ENCODE measurements at regions not wholly inside any gene's neighbourhood (a gene's known extent, or its start where the extent isn't known, plus 50 kb on each side); places are given as distances from the start of the nearest gene placed in this dataset.

- FAIRE-seq (no peak), DNase-seq (ENCODE audit: extremely low read depth in 1 of 4, low spot score in 3 of 4) (no peak), ATAC-seq (no peak)
- H3K79me2 ChIP-seq (ENCODE audit: control insufficient read depth, insufficient read depth, low read length), result no peaks in the 10 kb centered on the region
- H4K20me1 ChIP-seq (replicated peaks; ENCODE audit: control insufficient read depth, insufficient read depth, low read length), result 0 out of 2 replicates have a peak, but pooled peaks cover 2% of the 10 kb centered on the region
- no peak overlapping the region for H3K4me2 ChIP-seq (ENCODE audit: insufficient read depth, low read length)
- WGBS (ENCODE audit: insufficient coverage, low coverage, missing lambda C conversion rate), result under 1% methylated on average over 8 of the region's 8 CpGs
- no peak for TF ChIP-seq SIX5 (IDR thresholded peaks at IDR 0.05; ENCODE audit: borderline replicate concordance in 1 of 2, insufficient read depth in 1 of 2, low read depth in 1 of 2, low read length in 2 of 2)
- no peak for TF ChIP-seq RBFOX2 (IDR thresholded peaks at IDR 0.05; ENCODE audit: low read depth, low read length)
- TF ChIP-seq ZNF780A (CRISPR knock-in tag; IDR thresholded peaks at IDR 0.05), result no peak
- H3K4me3 ChIP-seq, result no peak overlapping the region
- intact Hi-C loops (cut with micrococcal nuclease) (no loop called here), in situ Hi-C loops (cut with MboI) (no loop called here)
- H3K9me3 ChIP-seq (replicated peaks; ENCODE audit: control insufficient read depth, insufficient read depth, low read depth, low read length), result no peaks in the 10 kb centered on the region
- H2AFZ ChIP-seq (ENCODE audit: low read depth, low read length), result no peak overlapping the region
- H3K27ac ChIP-seq (ENCODE audit: extremely low read depth, low read depth, low read length), result no peak overlapping the region
- H3K27me3 ChIP-seq (ENCODE audit: control insufficient read depth in 2 of 2, insufficient read depth in 2 of 2, low read length in 2 of 2), result peaks cover 5 to 36% of the 10 kb centered on the region in 2 experiments; a peak in 3 of 5 replicates
- no peak overlapping the region for H3K9ac ChIP-seq (ENCODE audit: insufficient read depth in 1 of 2, low read depth in 2 of 2, low read length in 2 of 2)
- POLR2A ChIA-PET, result interaction anchor here (1.1 kb wide), 1 partner anchor 79 kb away, joined by 3 read pairs; no protein-coding TSS in a partner anchor
- no peaks in the 10 kb centered on the region for H3K36me3 ChIP-seq (ENCODE audit: control insufficient read depth, insufficient read depth, low read length)
- BruUV-seq (replicated peaks), result no TSS peak
- H3K4me1 ChIP-seq (replicated peaks in 1 of 2; ENCODE audit: control insufficient read depth in 2 of 2, insufficient read depth in 2 of 2, low read length in 2 of 2), result no peaks in the 10 kb centered on the region
- CTCF ChIA-PET (ENCODE audit: low intra/inter-chr PET ratio), result no interaction called here
- H3K9me1 ChIP-seq (ENCODE audit: control insufficient read depth, insufficient read depth, low read length), result no peaks in the 10 kb centered on the region
Observed at GRCh38 chr11:119896387-119897045, 167.5 kb upstream of the NECTIN1 start.

GRCh38 chr11:119895981-119896380 lies 167.0 kb upstream of the NECTIN1 start:
- CTCF ChIA-PET (ENCODE audit: low intra/inter-chr PET ratio), result no interaction called here
- H4K20me1 ChIP-seq (replicated peaks; ENCODE audit: control insufficient read depth, insufficient read depth, low read length), result 0 out of 2 replicates have a peak, but pooled peaks cover 2% of the 10 kb centered on the region
- H3K4me1 ChIP-seq (replicated peaks in 1 of 2; ENCODE audit: control insufficient read depth in 2 of 2, insufficient read depth in 2 of 2, low read length in 2 of 2), result no peaks in the 10 kb centered on the region
- POLR2A ChIA-PET, result no interaction called here
- ATAC-seq (no peak), DNase-seq (ENCODE audit: extremely low read depth in 1 of 4, low spot score in 3 of 4) (no peak), FAIRE-seq (no peak)
- H3K27ac ChIP-seq (ENCODE audit: extremely low read depth, low read depth, low read length), result no peak overlapping the region
- no peak overlapping the region for H2AFZ ChIP-seq (ENCODE audit: low read depth, low read length)
- H3K9me1 ChIP-seq (ENCODE audit: control insufficient read depth, insufficient read depth, low read length), result no peaks in the 10 kb centered on the region
- peaks cover 7 to 40% of the 10 kb centered on the region in 2 experiments; a peak in 3 of 5 replicates for H3K27me3 ChIP-seq (ENCODE audit: control insufficient read depth in 2 of 2, insufficient read depth in 2 of 2, low read length in 2 of 2)
- intact Hi-C loops (cut with micrococcal nuclease), result no loop called here
- no TSS peak for BruUV-seq (replicated peaks)
- in situ Hi-C loops (cut with MboI), result no loop called here
- no peak overlapping the region for H3K4me2 ChIP-seq (ENCODE audit: insufficient read depth, low read length)
- no peaks in the 10 kb centered on the region for H3K36me3 ChIP-seq (ENCODE audit: control insufficient read depth, insufficient read depth, low read length)
- H3K9ac ChIP-seq (ENCODE audit: insufficient read depth in 1 of 2, low read depth in 2 of 2, low read length in 2 of 2), result no peak overlapping the region
- H3K9me3 ChIP-seq (replicated peaks; ENCODE audit: control insufficient read depth, insufficient read depth, low read depth, low read length), result no peaks in the 10 kb centered on the region
- 0% methylated on average over 1 of the region's 1 CpG for WGBS (ENCODE audit: insufficient coverage, low coverage, missing lambda C conversion rate)
- no peaks in the 10 kb centered on the region for H3K79me2 ChIP-seq (ENCODE audit: control insufficient read depth, insufficient read depth, low read length)
- H3K4me3 ChIP-seq, result no peak overlapping the region
- no peak for TF ChIP-seq NFIC (IDR thresholded peaks at IDR 0.05)
- no peak for TF ChIP-seq NONO (IDR thresholded peaks at IDR 0.05; ENCODE audit: low read depth in 2 of 2, low read length in 1 of 2)
- TF ChIP-seq TBP (optimal IDR thresholded peaks at IDR 0.05; ENCODE audit: low read depth, low read length), result no peak
- TF ChIP-seq ZNF644 (tag; IDR thresholded peaks at IDR 0.05; ENCODE audit: low read depth), result no peak
- TF ChIP-seq, protein P1, sequence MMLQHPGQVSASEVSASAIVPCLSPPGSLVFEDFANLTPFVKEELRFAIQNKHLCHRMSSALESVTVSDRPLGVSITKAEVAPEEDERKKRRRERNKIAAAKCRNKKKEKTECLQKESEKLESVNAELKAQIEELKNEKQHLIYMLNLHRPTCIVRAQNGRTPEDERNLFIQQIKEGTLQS (IDR thresholded peaks at IDR 0.05), result no peak
- TF ChIP-seq, protein P1 (CRISPR knock-in tag; conservative IDR thresholded peaks at IDR 0.05), result no peak
- TF ChIP-seq, protein P2, sequence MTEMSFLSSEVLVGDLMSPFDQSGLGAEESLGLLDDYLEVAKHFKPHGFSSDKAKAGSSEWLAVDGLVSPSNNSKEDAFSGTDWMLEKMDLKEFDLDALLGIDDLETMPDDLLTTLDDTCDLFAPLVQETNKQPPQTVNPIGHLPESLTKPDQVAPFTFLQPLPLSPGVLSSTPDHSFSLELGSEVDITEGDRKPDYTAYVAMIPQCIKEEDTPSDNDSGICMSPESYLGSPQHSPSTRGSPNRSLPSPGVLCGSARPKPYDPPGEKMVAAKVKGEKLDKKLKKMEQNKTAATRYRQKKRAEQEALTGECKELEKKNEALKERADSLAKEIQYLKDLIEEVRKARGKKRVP (CRISPR knock-in tag; IDR thresholded peaks at IDR 0.05), result no peak
- no peak for TF ChIP-seq SOX6 (IDR thresholded peaks at IDR 0.05)

All from K562 (cell line).